Left lung (tissue), 4 donors: ENCODE measurements at regions not wholly inside any gene's neighbourhood (a gene's known extent, or its start where the extent isn't known, plus 50 kb on each side); places are given as distances from the start of the nearest gene placed in this dataset.

Experiments
- ATAC-seq: fragments of 200-7000 bp; cut with Tn5 transposase; one replicate; pipeline ENCODE4 v1.9.1; 2020; ENCODE audit warnings: moderate library complexity
- DNase-seq, 4 donors: peaks; one replicate each; pipeline ENCODE4 v3.0.0-alpha.2; 2013 to 2020
- H3K27ac ChIP-seq, 2 donors: fragments of 200-600 bp; sonication (generic) in 1 of 2; one replicate each; pipeline versions ENCODE4 v1.5.0 to v1.8.0; 2020 to 2021
- H3K27me3 ChIP-seq, 2 donors: fragments of 200-600 bp; sonication (generic) in 1 of 2; one replicate each; pipeline versions ENCODE4 v1.5.0 to v1.8.0; 2020 to 2021
- H3K36me3 ChIP-seq, 2 donors: fragments of 200-600 bp; sonication (generic) in 1 of 2; one replicate each; pipeline versions ENCODE4 v1.5.0 to v1.8.0; 2020 to 2021
- H3K4me1 ChIP-seq, 2 donors: fragments of 200-600 bp; one replicate each; pipeline ENCODE4 v1.8.0; 2021
- H3K4me3 ChIP-seq, 2 donors: fragments of 200-600 bp; sonication (generic) in 1 of 2; one replicate each; pipeline versions ENCODE4 v1.5.0 to v1.8.0; 2020 to 2021; ENCODE audit warnings: mild to moderate bottlenecking in 1 of 2
- H3K9me3 ChIP-seq, 2 donors: fragments of 200-600 bp; sonication (generic) in 1 of 2; one replicate each; pipeline versions ENCODE4 v1.5.0 to v1.8.0; 2020 to 2021
- intact Hi-C, 2 donors: fragments of 100-400 bp; cut with DNase I; formaldehyde crosslinking; loops; one replicate each; pipeline versions ENCODE4 v1.11.2 to v1.14.2; 2022
- TF ChIP-seq, protein P1 (sequence below), 2 donors: fragments of 200-600 bp; sonication (generic) in 1 of 2; IDR thresholded peaks; one replicate each; pipeline versions ENCODE4 v1.5.0 to v1.8.0; 2021; ENCODE audit warnings: antibody characterized with exemption in 2 of 2
- donor health status: DM: no; HTN: yes; CAD: no.
- donor health status: DM: no; HTN: no; CAD: no.

DNA sequence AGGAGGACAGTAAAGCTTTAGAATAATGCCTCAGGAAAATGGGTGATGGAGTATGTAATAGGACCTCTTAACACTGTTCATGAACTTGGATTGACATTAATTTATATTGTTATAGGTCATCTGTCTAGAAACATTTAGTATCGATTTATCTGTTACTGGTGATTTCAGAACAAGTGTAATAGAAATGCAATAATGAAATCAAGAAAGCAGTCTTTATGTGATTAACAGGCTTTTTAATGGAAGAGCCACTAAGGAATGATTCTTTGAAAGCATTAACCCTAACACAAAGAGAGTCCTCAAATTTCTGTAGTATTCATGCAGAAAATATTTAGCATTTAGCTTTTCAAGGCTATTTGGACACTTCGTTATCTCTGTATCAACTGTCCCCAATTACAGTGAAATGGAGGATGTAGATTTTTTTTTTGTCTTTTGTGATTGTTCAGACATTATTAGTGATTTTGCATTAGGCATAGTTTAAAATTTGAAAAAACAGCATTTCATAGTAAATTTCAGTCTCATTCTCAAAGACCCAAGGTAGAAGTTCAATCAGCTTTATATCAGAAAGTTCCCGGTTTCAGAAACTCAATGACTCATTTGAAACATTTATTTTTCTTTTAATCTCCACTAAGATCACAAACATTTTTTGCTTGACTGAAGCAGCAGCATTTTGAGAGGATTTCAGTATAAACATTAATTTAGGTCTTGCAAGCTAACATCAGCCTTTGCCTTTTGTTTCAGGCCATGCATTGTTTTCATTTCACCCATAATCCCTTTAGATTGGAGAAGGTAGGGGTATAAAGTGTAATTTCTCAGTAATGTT, 56.3 kb downstream of the AGTR2 start:
- no peaks in the 10 kb centered on the region for H3K9me3 ChIP-seq
- intact Hi-C loops: no loop called here

DNA sequence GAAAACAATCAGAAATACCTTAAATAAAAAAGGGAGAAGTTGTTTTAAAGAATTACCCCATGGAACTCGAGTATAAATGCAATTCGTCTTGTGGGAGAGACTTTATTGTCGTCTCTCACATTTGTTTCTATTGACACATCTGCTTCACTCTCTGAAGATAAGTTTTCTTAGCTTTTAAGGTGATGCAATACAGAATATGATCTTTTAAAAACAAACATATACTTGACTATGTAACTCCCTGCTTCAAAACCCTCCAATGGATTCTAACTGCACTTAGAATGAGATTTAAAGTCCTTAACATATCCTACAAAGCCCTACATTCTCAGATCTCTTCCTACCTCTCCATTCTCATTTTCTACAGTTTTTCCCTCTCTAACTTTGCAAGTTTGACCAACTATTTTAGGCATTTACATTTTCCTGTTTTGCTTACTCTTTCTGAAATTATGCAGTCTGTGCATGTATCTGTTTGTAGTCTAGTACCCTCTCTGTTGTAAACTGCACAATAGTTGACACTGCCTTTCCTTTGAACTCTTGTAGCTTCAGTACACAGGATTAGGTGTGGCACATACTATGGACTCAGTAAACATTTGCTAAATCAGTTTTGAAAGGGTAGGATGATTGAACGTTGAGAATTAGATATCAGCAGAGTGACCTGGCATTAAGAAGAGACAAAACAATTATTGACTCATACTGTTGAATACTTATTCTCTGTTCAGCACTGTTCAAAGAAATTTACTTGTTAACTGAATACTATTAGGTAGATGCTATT, 59.8 kb downstream of the AGTR2 start:
- Histone ChIP-seq H3K27ac (peak overlapping the region in 1 of 2 donors; percentile 22), H3K4me1 (no peaks in the 10 kb centered on the region), H3K4me3 (no peak overlapping the region), H3K9me3 (no peaks in the 10 kb centered on the region), H3K27me3 (no peaks in the 10 kb centered on the region), H3K36me3 (no peaks in the 10 kb centered on the region)
- TF ChIP-seq, protein P1, sequence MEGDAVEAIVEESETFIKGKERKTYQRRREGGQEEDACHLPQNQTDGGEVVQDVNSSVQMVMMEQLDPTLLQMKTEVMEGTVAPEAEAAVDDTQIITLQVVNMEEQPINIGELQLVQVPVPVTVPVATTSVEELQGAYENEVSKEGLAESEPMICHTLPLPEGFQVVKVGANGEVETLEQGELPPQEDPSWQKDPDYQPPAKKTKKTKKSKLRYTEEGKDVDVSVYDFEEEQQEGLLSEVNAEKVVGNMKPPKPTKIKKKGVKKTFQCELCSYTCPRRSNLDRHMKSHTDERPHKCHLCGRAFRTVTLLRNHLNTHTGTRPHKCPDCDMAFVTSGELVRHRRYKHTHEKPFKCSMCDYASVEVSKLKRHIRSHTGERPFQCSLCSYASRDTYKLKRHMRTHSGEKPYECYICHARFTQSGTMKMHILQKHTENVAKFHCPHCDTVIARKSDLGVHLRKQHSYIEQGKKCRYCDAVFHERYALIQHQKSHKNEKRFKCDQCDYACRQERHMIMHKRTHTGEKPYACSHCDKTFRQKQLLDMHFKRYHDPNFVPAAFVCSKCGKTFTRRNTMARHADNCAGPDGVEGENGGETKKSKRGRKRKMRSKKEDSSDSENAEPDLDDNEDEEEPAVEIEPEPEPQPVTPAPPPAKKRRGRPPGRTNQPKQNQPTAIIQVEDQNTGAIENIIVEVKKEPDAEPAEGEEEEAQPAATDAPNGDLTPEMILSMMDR (IDR thresholded peaks at IDR 0.05): no peak
- intact Hi-C loops: no loop called here
- DNase-seq (no peak), ATAC-seq (peak; percentile 70)

More for the DNA sequence above, 56.3 kb downstream of the AGTR2 start:
- DNase-seq (no peak), ATAC-seq (no peak)
- H3K4me3 ChIP-seq: no peak overlapping the region
- no peaks in the 10 kb centered on the region for H3K36me3 ChIP-seq
- H3K4me1 ChIP-seq: no peaks in the 10 kb centered on the region
- H3K27me3 ChIP-seq: no peaks in the 10 kb centered on the region
- TF ChIP-seq, protein P1 (IDR thresholded peaks at IDR 0.05): no peak
- H3K27ac ChIP-seq: no peak overlapping the region

DNA sequence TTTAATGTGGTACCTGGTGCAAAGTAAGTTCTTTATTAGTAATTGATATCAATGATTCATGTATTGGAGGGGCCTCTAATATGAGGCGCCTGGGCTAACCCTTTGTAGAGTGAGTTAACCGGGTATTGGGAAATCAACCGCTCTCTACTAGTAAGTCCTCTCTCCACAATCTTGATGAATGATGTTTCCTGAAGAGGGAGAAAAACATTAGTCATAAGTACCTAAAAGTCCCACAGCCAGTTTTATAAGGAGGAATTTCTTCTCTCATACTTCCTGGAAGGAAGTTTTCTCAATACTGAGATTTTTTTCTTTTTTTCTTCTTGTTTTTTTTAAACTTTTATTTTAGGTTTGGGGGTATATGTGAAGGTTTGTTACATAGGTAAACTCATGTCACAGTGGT, 62.3 kb downstream of the AGTR2 start:
- DNase-seq: peak in 1 of 4 donors; percentile 15
- Histone ChIP-seq H3K9me3 (no peaks in the 10 kb centered on the region), H3K4me1 (no peaks in the 10 kb centered on the region), H3K27me3 (no peaks in the 10 kb centered on the region), H3K4me3 (no peak overlapping the region), H3K27ac (no peak overlapping the region), H3K36me3 (no peaks in the 10 kb centered on the region)
- TF ChIP-seq, protein P1 (IDR thresholded peaks at IDR 0.05): no peak
- peak; percentile 74 for ATAC-seq
- intact Hi-C loops: no loop called here

DNA sequence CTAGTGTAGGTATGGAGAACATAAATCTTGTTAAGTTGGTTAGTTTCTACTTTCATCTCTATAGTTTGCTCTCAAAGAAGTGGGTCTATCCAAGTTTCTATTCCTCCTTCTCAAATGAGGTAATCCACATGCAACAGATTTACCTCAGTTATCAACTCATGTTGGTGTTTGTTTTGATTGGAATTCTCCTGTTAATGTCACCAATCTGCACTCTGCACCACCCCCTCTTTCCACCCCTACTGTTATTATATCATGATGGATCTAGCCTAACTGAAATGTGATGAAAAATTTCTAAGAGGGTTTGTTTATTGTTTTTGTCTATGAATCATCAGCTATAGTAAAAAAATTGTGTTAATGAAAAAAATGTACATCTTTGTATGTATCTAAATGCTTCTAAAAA, 66.1 kb downstream of the AGTR2 start:
- Histone ChIP-seq H3K9me3 (no peaks in the 10 kb centered on the region), H3K36me3 (no peaks in the 10 kb centered on the region), H3K4me1 (no peaks in the 10 kb centered on the region), H3K27ac (no peak overlapping the region), H3K27me3 (peaks cover 0 to 8% of the 10 kb centered on the region in 2 donors), H3K4me3 (no peak overlapping the region)
- TF ChIP-seq, protein P1 (IDR thresholded peaks at IDR 0.05): no peak
- DNase-seq (no peak), ATAC-seq (no peak)
- intact Hi-C loops: no loop called here

DNA sequence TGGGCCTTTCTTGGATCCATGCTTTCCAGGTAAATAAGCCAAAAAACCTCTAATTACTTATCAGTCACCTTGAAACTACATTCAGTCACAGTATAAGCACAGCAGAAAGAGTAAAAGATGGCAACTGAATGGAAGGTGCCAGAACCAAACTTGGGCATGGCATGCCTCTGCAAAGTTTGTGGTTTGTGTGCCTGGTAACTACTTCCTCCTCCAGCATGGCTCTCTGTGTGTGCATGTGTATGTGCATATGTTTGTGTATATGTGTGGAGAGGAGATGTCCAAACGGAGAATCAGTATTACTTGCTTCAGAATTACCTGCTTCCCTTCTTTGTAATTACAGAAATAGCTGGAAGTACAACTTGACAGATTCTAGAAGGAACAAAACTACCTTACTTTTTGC, 67.5 kb downstream of the AGTR2 start:
- no peaks in the 10 kb centered on the region for H3K4me1 ChIP-seq
- no peaks in the 10 kb centered on the region for H3K9me3 ChIP-seq
- ATAC-seq: no peak
- no peaks in the 10 kb centered on the region for H3K36me3 ChIP-seq
- no peak for DNase-seq
- H3K27me3 ChIP-seq: peaks cover 0 to 8% of the 10 kb centered on the region in 2 donors
- H3K27ac ChIP-seq: no peak overlapping the region
- intact Hi-C loops: no loop called here
- TF ChIP-seq, protein P1 (IDR thresholded peaks at IDR 0.05): no peak
- H3K4me3 ChIP-seq: no peak overlapping the region
